Sciatic nerve (tissue), 2 donors: ENCODE measurements at regions not wholly inside any gene's neighbourhood (a gene's known extent, or its start where the extent isn't known, plus 50 kb on each side); places are given as distances from the start of the nearest gene placed in this dataset.
"Not testable (repeated sequence)": the region's sequence is repeated elsewhere in the genome, so short reads cannot be mapped to it uniquely, and the experiment has no call there.

Source experiments
- ATAC-seq: fragments of 200-7000 bp; cut with Tn5 transposase; one replicate; pipeline ENCODE4 v1.9.1; 2020; ENCODE audit warnings: mild to moderate bottlenecking, moderate library complexity
- DNase-seq: peaks from one replicate; pipeline ENCODE4 v3.0.0-alpha.2; 2020; ENCODE audit warnings: low spot score
- intact Hi-C: fragments of 100-400 bp; cut with DNase I; formaldehyde crosslinking; loops from one replicate; pipeline ENCODE4 v1.14.2; 2022
- donor health status: DM: no; HTN: no; CAD: no.
- donor health status: DM: no; HTN: no; CAD: no.

DNA sequence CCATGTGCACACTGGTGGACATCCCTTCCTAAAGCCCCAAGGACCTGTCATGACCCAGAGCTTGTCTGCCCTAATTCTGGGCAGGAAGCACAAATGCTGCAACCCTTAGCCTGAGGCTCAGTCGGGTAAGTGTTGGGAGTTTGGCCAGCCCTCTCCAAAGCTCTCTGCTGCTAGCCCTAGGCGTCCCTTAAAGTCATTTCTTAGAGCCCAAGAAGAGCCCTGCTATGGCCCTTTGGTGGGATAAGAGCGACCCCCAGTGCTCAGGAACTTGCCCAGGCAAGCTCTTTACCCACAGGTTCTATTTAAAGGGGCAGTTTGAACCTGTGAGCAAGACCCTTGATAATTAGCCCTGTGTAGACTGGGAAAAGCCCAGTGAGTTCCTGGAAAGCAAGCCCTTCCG is 356.8 kb downstream of the RRAGC start:
- no peak for DNase-seq
- ATAC-seq: no peak
- intact Hi-C loops: no loop called here

GRCh38 chr1:38500891-38501290 is 358.7 kb downstream of the RRAGC start:
- ATAC-seq (no peak), DNase-seq (no peak)
- intact Hi-C loops: no loop called here

DNA sequence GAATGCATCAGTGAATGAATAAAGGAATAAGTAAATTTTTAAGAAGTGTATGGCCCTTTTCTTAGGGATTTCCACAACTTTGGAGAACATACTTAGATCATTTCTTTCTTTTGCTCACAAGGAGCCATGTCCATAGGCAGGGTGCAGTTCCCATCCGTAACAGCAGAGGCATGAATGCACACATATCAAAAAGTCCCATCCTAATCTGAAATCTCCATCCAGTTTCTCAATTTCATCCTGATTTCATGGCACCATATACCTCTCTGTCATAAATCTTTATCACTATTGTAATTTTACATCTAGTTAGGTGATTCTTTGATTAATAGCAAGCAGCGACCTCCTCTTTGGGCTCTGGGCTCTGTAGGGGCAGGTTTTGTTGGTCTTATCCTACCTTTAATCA is 359.2 kb downstream of the RRAGC start:
- DNase-seq (no peak), ATAC-seq (no peak)
- intact Hi-C loops: no loop called here

GRCh38 chr1:38498686-38499085 is 360.9 kb downstream of the RRAGC start:
- intact Hi-C loops: no loop called here
- no peak for ATAC-seq
- DNase-seq: no peak

- intact Hi-C loops: no loop called here
- DNase-seq (no peak), ATAC-seq (no peak)
These were observed 361.5 kb downstream of the RRAGC start for GRCh38 chr1:38497921-38498656.

DNA sequence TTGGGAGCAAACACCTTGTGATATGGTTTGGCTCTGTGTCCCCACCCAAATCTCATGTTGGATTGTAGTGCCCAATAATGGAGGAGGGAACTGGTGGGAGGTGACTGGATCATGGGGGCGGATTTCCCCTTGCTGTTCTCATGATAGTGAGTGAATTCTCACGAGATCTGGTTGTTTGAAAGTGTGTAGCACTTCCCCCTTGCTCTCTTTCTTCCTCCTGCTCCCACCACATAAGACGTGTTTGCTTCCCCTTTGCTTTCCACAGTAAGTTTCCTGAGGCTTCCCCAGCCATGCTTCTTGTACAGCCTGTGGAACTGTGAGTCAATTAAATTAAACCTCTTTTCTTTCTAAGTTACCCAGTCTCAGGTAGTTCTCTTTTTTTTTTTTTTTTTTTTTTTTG is 366.3 kb downstream of the RRAGC start:
- intact Hi-C loops, DNase-seq, ATAC-seq: not testable (repeated sequence)

GRCh38 chr1:38489844-38490270 is 369.7 kb downstream of the RRAGC start:
- DNase-seq (no peak), ATAC-seq (no peak)
- intact Hi-C loops: no loop called here

GRCh38 chr1:38488162-38488898 is 371.2 kb downstream of the RRAGC start:
- DNase-seq (no peak), ATAC-seq (no peak)
- intact Hi-C loops: no loop called here

- intact Hi-C loops: no loop called here
- ATAC-seq (no peak), DNase-seq (no peak)
These were observed 372.2 kb downstream of the RRAGC start for GRCh38 chr1:38487396-38487795.

- no peak for ATAC-seq
- no peak for DNase-seq
- intact Hi-C loops: no loop called here
These were observed 373.5 kb downstream of the RRAGC start for GRCh38 chr1:38486085-38486484.

DNA sequence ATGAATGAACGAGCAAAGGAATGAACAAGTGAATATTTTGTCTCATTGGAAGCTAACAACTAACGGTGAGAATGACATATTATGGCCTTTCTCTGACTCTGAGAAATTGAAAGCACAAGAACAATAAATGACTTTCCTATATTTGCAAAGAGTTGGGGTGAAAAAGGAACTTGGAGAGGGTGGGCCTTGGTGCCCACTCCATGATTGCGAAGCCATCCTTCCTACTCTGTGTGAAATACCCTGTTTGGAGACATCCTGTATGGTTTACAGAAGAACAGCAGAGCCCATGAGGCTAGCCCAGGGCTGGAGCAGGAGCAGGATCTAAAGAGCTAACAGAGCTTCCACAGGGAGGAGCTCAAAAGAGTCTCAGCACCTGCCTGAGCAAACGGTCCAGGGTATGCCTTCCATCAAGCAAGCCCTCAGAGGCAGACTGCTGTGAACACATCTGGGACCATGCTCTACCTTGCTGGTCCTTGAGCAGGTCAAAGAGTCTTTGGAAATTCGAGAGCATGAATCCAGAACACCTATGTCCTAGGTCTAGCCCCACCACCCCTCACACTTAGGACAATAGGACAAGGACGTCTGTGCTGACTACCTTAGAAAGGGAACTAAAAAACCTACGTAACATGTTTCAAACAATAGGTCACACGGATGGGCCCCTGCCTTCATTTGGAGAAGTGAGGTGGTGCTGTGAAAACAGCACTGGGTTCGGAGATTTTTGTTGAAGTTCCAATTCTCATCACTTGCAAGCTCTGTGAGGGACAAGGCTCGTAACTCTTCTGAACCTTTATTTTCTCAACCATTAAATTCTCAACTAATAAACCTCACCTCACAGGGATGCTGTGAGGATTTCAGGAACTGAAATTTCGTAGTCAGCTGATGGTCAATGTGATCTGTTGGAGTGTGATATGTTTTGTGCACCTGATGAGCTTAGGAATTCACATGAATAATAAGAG is 377.4 kb downstream of the RRAGC start:
- intact Hi-C loops: no loop called here
- no peak for ATAC-seq
- DNase-seq: no peak

GRCh38 chr1:38479662-38480061 is 379.9 kb downstream of the RRAGC start:
- DNase-seq, ATAC-seq, intact Hi-C loops: not testable (repeated sequence)

DNA sequence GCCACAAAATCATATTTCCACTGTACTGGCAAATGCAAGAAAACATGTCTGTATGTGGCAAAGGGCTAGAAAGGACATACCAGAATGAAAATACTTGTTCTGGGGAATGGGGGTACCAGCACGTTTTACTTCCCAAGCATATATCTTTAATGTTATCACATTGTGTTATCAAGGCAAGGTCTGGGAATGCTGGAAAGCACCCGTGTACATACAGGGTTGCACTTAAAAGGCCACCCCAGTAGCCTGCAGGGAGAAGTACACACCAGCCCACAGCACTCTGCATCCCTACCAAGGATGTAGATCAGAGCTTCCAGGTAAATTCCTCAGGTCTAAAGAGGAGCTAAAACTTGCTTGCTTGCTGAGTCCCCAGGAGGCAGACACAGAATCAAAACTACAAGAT is 381.8 kb downstream of the RRAGC start:
- DNase-seq: no peak
- ATAC-seq: no peak
- intact Hi-C loops: no loop called here

DNA sequence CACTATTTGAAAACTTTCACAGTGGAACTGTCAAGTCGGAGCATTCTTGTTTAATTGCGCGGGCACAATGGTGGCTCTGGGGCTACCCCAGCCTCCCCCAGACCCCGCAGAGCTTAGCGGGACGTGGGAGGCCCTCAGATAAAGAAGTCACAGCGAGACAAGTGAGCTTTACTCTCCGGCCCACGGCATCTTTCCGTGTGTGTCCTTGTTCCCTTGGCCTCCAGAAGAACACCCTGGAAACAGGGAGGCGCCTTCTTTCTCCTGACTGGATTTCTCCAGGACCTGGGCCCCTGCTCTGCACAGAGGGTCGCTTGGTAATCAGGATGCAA is 382.8 kb downstream of the RRAGC start:
- intact Hi-C loops: no loop called here
- DNase-seq (no peak), ATAC-seq (no peak)

GRCh38 chr1:38476111-38476849 is 383.3 kb downstream of the RRAGC start:
- intact Hi-C loops: no loop called here
- DNase-seq: no peak
- ATAC-seq: peak; percentile 41

- intact Hi-C loops: no loop called here
- DNase-seq: no peak
- ATAC-seq: no peak
These were observed 384.0 kb downstream of the RRAGC start for GRCh38 chr1:38475624-38476005.

DNA sequence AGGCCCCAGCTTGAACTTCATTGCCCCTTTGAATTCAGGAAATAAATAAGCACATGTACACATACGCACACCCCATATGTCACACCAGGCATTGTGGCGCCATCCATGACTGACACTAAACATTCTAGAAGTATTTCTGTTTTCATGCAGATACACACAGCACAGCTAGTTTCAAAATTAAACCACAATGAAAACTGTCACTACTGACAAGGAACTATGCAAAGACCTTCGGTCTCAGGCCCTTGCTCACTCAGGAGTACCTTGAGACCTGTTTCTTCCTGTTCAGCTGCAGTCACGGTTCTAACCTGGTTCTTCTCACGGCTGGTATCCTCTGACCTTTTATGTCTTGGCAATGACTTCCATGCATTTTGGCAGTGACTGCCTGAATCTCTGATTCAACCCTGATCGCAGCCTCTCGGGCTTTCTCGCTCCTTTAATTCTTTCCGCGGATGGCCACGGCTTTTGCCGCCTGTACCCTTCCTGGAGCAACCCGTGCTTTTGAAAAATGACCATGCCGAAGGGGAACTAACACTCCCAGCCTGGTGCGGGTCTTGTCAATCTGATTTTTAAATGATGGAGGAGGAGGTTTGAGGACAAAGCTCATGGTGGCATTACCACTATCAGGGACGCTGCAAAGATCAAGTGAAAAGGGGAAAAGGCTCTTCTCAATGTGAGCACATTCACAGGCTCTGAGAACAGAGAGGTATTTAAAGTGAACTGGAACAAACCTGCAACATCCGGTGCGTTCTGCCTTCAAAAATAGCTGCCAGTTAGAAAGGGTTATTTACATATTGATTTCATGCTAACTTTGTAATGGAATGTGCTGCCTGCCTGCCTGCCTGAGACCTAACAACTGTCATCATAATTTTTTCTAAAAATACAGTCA is 384.6 kb downstream of the RRAGC start:
- ATAC-seq: no peak
- intact Hi-C loops: no loop called here
- DNase-seq: no peak

- no peak for ATAC-seq
- no peak for DNase-seq
- intact Hi-C loops: no loop called here
These were observed 393.1 kb downstream of the RRAGC start for GRCh38 chr1:38466487-38466886.
